Ovary (tissue), 7 donors: ENCODE measurements at regions not wholly inside any gene's neighbourhood (a gene's known extent, or its start where the extent isn't known, plus 50 kb on each side); places are given as distances from the start of the nearest gene placed in this dataset.

Experiments used
- DNase-seq, 5 donors: peaks; one replicate each; pipeline ENCODE4 v3.0.0-alpha.2; 2019 to 2020
- H3K27ac ChIP-seq, 2 donors: fragments of 200-600 bp; one replicate each; pipeline versions ENCODE4 v1.5.1 to v1.8.0; 2019 to 2022
- H3K27me3 ChIP-seq: fragments of 200-600 bp; one replicate; pipeline ENCODE4 v1.8.0; 2022
- H3K36me3 ChIP-seq: fragments of 200-600 bp; sonication (generic); one replicate; pipeline ENCODE4 v1.5.1; 2019
- H3K4me1 ChIP-seq: one replicate; pipeline ENCODE4 v1.8.1; 2013; ENCODE audit warnings: mild to moderate bottlenecking, moderate library complexity; ENCODE audit not compliant: insufficient read depth
- H3K4me3 ChIP-seq: fragments of 200-600 bp; sonication (generic); one replicate; pipeline ENCODE4 v1.5.1; 2017
- H3K9me3 ChIP-seq, 2 donors: fragments of 200-600 bp in 1 of 2; sonication (generic) in 1 of 2; one replicate each; pipeline versions ENCODE4 v1.5.1 to v1.8.1; 2013 to 2019; ENCODE audit warnings: mild to moderate bottlenecking in 1 of 2, moderate library complexity in 1 of 2
- EP300 ChIP-seq: sonication (generic); formaldehyde crosslinking; IDR thresholded peaks from one replicate; pipeline ENCODE4 v1.6.1; 2017; ENCODE audit warnings: antibody characterized with exemption
- POLR2A ChIP-seq: fragments of 450-650 bp; IDR thresholded peaks from one replicate; pipeline ENCODE4 v1.6.1; 2017; ENCODE audit warnings: antibody characterized with exemption, mild to moderate bottlenecking, moderate library complexity
- WGBS, 3 donors: extraction: QIAGEN DNeasy Blood & Tissue Kit in 1 of 3; methylation state at CpG; one replicate each; pipeline versions ENCODE4 v1.1.5 to v1.1.7; 2013 to 2017; 5-methylcytosine and 5-hydroxymethylcytosine counted together
- intact Hi-C, 4 donors: fragments of 100-400 bp; cut with DNase I; formaldehyde crosslinking; loops; one replicate each; pipeline versions ENCODE4 v1.11.0 to v1.15.1; 2022 to 2023
- TF ChIP-seq, protein P1 (sequence below), 3 donors: fragments of 450-650 bp in 2 of 3; fragments of 200-600 bp in 1 of 3; IDR thresholded peaks; one replicate each; pipeline versions ENCODE4 v1.5.1 to v1.8.0; 2016 to 2022; ENCODE audit warnings: antibody characterized with exemption in 3 of 3, mild to moderate bottlenecking in 1 of 3
- donor health status: DM: no; HTN: no; CAD: no; lungs with moderate emphysema.
- donor health status: DM: no; HTN: no; CAD: no.
- donor health status: Bipolar disorder and iron deficiency.
- donor health status: DM: no; HTN: no; CAD: no.
- donor health status: DM: yes; HTN: yes; CAD: no.

DNA sequence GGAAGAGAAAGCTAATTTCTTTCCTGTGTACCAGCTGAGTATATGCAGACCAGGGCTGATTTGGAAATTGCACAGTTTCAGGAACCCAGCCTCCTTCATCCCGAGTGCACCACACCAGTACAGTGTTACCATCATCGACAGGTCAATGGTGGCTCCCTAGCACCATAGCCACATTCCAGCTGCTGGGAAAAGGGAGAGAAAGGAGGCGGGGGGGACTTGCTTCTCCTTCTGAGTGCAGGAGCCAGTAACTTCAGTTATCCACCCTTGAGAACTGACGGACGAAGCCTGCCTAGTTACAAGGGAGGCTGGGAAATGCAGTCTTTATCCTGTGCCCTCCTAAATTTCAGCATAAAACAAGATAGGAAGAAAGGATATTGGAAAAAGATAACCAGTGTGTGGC, 129.7 kb upstream of the PRICKLE2 start:
- H3K9me3 ChIP-seq, result no peaks in the 10 kb centered on the region
- no peak overlapping the region for H3K4me3 ChIP-seq

DNA sequence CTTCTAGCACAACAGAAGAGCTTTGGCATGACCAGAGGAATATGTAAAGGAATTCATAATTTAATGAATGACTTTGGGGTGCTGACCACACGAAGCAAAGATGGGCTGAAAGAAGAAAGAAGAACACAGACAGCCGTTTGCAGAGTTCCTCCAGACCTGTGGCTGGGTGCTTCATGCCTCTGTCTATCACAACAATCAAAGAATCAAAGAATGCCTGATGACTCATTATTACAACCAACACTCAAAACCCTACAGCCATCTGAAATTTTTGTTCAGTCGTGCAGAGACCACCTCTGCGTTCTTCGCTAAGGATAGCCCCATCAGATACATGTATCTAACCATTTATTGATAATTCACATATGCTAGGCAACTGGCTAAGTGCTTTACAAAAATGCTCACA, 129.0 kb upstream of the PRICKLE2 start:
- no peaks in the 10 kb centered on the region for H3K27me3 ChIP-seq
- peaks cover 7% of the 10 kb centered on the region for H3K4me1 ChIP-seq
- no peaks in the 10 kb centered on the region for H3K36me3 ChIP-seq
- H3K27ac ChIP-seq, result no peak overlapping the region
- 90 to 91% (median 91%) methylated on average over 5 of the region's 5 CpGs for WGBS, 3 donors
- TF ChIP-seq EP300, result no peak
- TF ChIP-seq, protein P1, sequence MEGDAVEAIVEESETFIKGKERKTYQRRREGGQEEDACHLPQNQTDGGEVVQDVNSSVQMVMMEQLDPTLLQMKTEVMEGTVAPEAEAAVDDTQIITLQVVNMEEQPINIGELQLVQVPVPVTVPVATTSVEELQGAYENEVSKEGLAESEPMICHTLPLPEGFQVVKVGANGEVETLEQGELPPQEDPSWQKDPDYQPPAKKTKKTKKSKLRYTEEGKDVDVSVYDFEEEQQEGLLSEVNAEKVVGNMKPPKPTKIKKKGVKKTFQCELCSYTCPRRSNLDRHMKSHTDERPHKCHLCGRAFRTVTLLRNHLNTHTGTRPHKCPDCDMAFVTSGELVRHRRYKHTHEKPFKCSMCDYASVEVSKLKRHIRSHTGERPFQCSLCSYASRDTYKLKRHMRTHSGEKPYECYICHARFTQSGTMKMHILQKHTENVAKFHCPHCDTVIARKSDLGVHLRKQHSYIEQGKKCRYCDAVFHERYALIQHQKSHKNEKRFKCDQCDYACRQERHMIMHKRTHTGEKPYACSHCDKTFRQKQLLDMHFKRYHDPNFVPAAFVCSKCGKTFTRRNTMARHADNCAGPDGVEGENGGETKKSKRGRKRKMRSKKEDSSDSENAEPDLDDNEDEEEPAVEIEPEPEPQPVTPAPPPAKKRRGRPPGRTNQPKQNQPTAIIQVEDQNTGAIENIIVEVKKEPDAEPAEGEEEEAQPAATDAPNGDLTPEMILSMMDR (IDR thresholded peaks at IDR 0.05), result no peak
- no peak for TF ChIP-seq POLR2A
- no peak for DNase-seq
- intact Hi-C loops, result no loop called here
- no peaks in the 10 kb centered on the region for H3K9me3 ChIP-seq
- no peak overlapping the region for H3K4me3 ChIP-seq

More for the DNA sequence above, 129.7 kb upstream of the PRICKLE2 start:
- intact Hi-C loops, result no loop called here
- Histone ChIP-seq H3K27me3 (no peaks in the 10 kb centered on the region), H3K36me3 (no peaks in the 10 kb centered on the region), H3K4me1 (peaks cover 7% of the 10 kb centered on the region), H3K27ac (peak overlapping the region in 1 of 2 donors; percentile 37)
- DNase-seq, result no peak
- WGBS, 3 donors, result 43 to 63% (median 45%) methylated on average over 5 of the region's 5 CpGs
- no peak for TF ChIP-seq EP300
- no peak for TF ChIP-seq POLR2A
- TF ChIP-seq, protein P1 (IDR thresholded peaks at IDR 0.05), result no peak

DNA sequence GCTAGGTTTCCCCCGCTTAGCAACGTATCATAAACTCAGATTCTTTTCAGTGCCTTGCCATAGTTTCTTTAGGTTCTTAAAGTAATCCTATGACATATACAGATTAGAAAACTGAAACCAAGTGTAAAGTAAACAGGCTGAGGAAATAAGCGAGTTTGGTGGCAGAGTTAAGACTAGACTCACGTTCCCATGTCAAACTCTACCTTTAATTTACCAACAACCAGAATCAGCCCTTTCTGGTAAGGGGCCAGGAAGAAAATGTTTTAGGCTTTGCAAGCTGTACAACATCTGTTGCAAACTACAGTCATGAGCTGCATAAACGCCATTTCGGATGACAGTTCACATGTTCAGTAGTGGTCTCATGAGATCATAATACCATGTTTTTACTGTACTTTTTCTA, 128.0 kb upstream of the PRICKLE2 start:
- Histone ChIP-seq H3K4me1 (peaks cover 9% of the 10 kb centered on the region), H3K27ac (no peak overlapping the region), H3K27me3 (no peaks in the 10 kb centered on the region), H3K9me3 (no peaks in the 10 kb centered on the region), H3K36me3 (no peaks in the 10 kb centered on the region), H3K4me3 (no peak overlapping the region)
- DNase-seq, result no peak
- intact Hi-C loops, result no loop called here
- WGBS, 3 donors, result 29 to 42% (median 35%) methylated on average over 6 of the region's 6 CpGs
- TF ChIP-seq EP300, result no peak
- TF ChIP-seq, protein P1 (IDR thresholded peaks at IDR 0.05), result no peak
- no peak for TF ChIP-seq POLR2A

DNA sequence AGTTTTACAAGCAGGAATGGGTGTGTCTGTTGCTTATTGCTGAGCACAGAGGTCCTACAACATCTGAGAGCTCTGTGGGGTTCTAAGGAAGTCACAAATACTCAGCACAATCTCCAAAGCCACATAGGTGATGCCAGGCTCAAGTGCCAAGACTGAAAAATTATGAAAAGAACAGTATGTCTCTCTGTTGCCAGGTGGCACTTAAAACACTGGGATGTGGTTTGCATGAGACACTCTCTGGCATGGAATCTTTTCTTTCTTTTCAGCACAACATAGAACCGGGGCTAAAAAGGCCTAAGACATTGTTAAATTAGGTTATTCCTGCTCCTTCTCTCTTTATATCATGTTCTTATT, 127.3 kb upstream of the PRICKLE2 start:
- Histone ChIP-seq H3K27ac (no peak overlapping the region), H3K4me1 (peaks cover 9% of the 10 kb centered on the region), H3K4me3 (no peak overlapping the region), H3K9me3 (no peaks in the 10 kb centered on the region), H3K36me3 (no peaks in the 10 kb centered on the region), H3K27me3 (no peaks in the 10 kb centered on the region)
- no peak for TF ChIP-seq POLR2A
- no peak for TF ChIP-seq EP300
- TF ChIP-seq, protein P1 (IDR thresholded peaks at IDR 0.05), result no peak
- intact Hi-C loops, result no loop called here
- 18 to 58% (median 51%) methylated on average over 1 of the region's 1 CpG for WGBS, 3 donors
- DNase-seq, result no peak
